ENCODE measurements at regions not wholly inside any gene's neighbourhood (a gene's known extent, or its start where the extent isn't known, plus 50 kb on each side); places are given as distances from the start of the nearest gene placed in this dataset.
A peak's percentile ranks its signal among the peaks of the same experiment; 100 is the strongest.

GRCh38 chr4:123649250-123649644 lies 252.7 kb downstream of the SPRY1 start:
- peak overlapping the region; percentile 94 to 99 (median 96) for H3K27ac Mint-ChIP-seq

GRCh38 chr4:123649645-123650391 lies 253.2 kb downstream of the SPRY1 start:
- peaks cover 5% of the 10 kb centered on the region for H3K36me3 Mint-ChIP-seq (ENCODE audit: low read depth)
- no peaks in the 10 kb centered on the region for H3K27me3 Mint-ChIP-seq (ENCODE audit: low read depth)
- TF ChIP-seq CTCF (IDR thresholded peaks at IDR 0.05; ENCODE audit: unreplicated experiment in 3 of 3) = no peak
- H3K27ac Mint-ChIP-seq = peak overlapping the region; percentile 94 to 99 (median 96)
- H3K4me1 Mint-ChIP-seq = peaks cover 44% of the 10 kb centered on the region
- peak overlapping the region; percentile 12 to 66 (median 38) for H3K4me3 Mint-ChIP-seq
- peaks cover 6% of the 10 kb centered on the region for H3K9me3 Mint-ChIP-seq

More at GRCh38 chr4:123649250-123649644, 252.7 kb downstream of the SPRY1 start:
- TF ChIP-seq CTCF (IDR thresholded peaks at IDR 0.05; ENCODE audit: unreplicated experiment in 3 of 3) = no peak
- Mint-ChIP-seq H3K36me3 (ENCODE audit: low read depth) (peaks cover 2% of the 10 kb centered on the region), H3K4me3 (peak overlapping the region in 1 of 3 experiments; percentile 66), H3K27me3 (ENCODE audit: low read depth) (no peaks in the 10 kb centered on the region), H3K4me1 (peaks cover 44% of the 10 kb centered on the region), H3K9me3 (peaks cover 1% of the 10 kb centered on the region)

GRCh38 chr4:123651066-123651465 lies 254.5 kb downstream of the SPRY1 start:
- no peak for TF ChIP-seq CTCF (IDR thresholded peaks at IDR 0.05; ENCODE audit: unreplicated experiment in 3 of 3)
- peak overlapping the region; percentile 94 to 99 (median 96) for H3K27ac Mint-ChIP-seq
- H3K36me3 Mint-ChIP-seq (ENCODE audit: low read depth) = peaks cover 12% of the 10 kb centered on the region
- H3K4me3 Mint-ChIP-seq = peak overlapping the region in 1 of 3 experiments; percentile 8
- H3K27me3 Mint-ChIP-seq (ENCODE audit: low read depth) = no peaks in the 10 kb centered on the region
- H3K4me1 Mint-ChIP-seq = peaks cover 44% of the 10 kb centered on the region
- H3K9me3 Mint-ChIP-seq = peaks cover 11% of the 10 kb centered on the region

GRCh38 chr4:123651536-123652180 lies 255.1 kb downstream of the SPRY1 start:
- peaks cover 12% of the 10 kb centered on the region for H3K36me3 Mint-ChIP-seq (ENCODE audit: low read depth)
- peak overlapping the region; percentile 94 to 99 (median 96) for H3K27ac Mint-ChIP-seq
- H3K9me3 Mint-ChIP-seq = peaks cover 14% of the 10 kb centered on the region
- H3K27me3 Mint-ChIP-seq (ENCODE audit: low read depth) = no peaks in the 10 kb centered on the region
- TF ChIP-seq CTCF (IDR thresholded peaks at IDR 0.05; ENCODE audit: unreplicated experiment in 3 of 3) = no peak
- no peak overlapping the region for H3K4me3 Mint-ChIP-seq
- H3K4me1 Mint-ChIP-seq = peaks cover 44% of the 10 kb centered on the region

- peaks cover 18% of the 10 kb centered on the region for H3K36me3 Mint-ChIP-seq (ENCODE audit: low read depth)
- no peak overlapping the region for H3K4me3 Mint-ChIP-seq
- peak overlapping the region in 2 of 3 experiments; percentile 53 to 99 for H3K27ac Mint-ChIP-seq
Measured at GRCh38 chr4:123652476-123652875, 255.9 kb downstream of the SPRY1 start.

More at GRCh38 chr4:123652476-123652875, 255.9 kb downstream of the SPRY1 start:
- no peak for TF ChIP-seq CTCF (IDR thresholded peaks at IDR 0.05; ENCODE audit: unreplicated experiment in 3 of 3)
- peaks cover 20% of the 10 kb centered on the region for H3K9me3 Mint-ChIP-seq
- H3K27me3 Mint-ChIP-seq (ENCODE audit: low read depth) = no peaks in the 10 kb centered on the region
- H3K4me1 Mint-ChIP-seq = peaks cover 42% of the 10 kb centered on the region
